ENCODE measurements at regions not wholly inside any gene's neighbourhood (a gene's known extent, or its start where the extent isn't known, plus 50 kb on each side); places are given as distances from the start of the nearest gene placed in this dataset.

DNA sequence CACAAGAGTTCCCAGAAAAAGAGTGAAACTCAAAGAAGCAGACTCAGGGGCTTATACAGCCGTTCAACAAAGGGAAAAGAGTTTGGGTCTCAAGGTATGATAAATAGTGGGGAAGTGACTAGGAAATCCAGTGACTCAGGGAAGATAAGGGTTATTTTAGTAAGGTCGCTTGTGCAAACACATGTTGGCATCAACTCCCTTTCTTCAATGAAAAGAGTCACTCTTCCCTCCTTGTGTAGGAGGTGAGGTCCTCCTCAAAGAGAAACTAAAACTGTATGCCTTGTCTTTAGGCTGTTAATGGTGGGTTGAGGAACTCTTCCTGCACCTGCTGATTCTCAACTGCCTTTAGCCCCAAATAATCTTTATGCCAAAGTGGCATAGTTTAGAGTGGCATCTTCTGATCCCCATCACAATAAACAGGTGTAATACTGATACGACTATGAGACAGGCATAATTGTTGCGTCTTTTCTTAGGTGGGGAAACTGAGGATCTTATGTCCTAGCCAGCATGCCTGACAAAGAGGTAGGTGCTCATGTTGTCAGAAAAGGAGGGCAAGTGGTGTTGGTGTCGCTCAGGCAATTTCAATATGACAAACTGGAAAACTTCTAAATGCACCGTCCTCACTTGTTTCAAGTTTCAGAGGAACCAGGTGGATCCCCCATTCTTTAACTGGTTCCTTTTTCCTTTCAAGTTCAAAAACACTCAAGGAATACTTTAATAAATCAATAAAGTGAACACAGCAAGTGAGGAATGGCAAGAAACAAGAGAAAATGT lies 294.1 kb upstream of the RUNX1 start:
- TF ChIP-seq, protein P1, sequence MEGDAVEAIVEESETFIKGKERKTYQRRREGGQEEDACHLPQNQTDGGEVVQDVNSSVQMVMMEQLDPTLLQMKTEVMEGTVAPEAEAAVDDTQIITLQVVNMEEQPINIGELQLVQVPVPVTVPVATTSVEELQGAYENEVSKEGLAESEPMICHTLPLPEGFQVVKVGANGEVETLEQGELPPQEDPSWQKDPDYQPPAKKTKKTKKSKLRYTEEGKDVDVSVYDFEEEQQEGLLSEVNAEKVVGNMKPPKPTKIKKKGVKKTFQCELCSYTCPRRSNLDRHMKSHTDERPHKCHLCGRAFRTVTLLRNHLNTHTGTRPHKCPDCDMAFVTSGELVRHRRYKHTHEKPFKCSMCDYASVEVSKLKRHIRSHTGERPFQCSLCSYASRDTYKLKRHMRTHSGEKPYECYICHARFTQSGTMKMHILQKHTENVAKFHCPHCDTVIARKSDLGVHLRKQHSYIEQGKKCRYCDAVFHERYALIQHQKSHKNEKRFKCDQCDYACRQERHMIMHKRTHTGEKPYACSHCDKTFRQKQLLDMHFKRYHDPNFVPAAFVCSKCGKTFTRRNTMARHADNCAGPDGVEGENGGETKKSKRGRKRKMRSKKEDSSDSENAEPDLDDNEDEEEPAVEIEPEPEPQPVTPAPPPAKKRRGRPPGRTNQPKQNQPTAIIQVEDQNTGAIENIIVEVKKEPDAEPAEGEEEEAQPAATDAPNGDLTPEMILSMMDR (IDR thresholded peaks at IDR 0.05), result no peak
- TF ChIP-seq POLR2A (IDR thresholded peaks at IDR 0.05) (no peak), POLR2AphosphoS5 (IDR thresholded peaks at IDR 0.05) (no peak), EP300 (IDR thresholded peaks at IDR 0.05) (no peak)
- no peaks in the 10 kb centered on the region for H3K9me3 ChIP-seq
- DNase-seq (ENCODE audit: low spot score in 2 of 2), result no peak
- WGBS, result 79% methylated on average over 6 of the region's 6 CpGs
- H3K36me3 ChIP-seq, result no peaks in the 10 kb centered on the region
- H3K4me3 ChIP-seq, result no peak overlapping the region
- no peak overlapping the region for H3K27ac ChIP-seq
- H3K4me1 ChIP-seq, result no peaks in the 10 kb centered on the region
- H3K27me3 ChIP-seq, result no peaks in the 10 kb centered on the region

DNA sequence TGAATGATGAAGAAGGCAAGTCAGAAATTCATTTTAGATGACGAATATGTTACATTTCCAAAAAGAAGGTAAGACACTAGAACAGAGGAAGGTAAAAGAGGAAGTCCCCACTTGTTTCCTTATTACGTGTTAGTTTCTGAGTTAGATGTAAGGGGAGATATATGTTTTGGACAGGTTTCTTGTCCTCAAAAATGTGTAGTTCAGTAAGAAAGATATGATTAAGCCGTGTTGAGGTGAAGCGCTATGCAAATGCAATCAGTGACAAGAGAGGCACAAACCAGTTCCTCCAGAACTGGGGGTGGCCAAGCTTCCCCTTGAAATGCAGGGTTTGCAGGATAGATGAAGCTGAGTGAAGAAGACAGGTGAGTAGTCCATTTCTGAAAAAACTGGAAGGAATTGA lies 293.3 kb upstream of the RUNX1 start:
- H3K4me3 ChIP-seq, result no peak overlapping the region
- 63% methylated on average over 4 of the region's 4 CpGs for WGBS
- H3K27me3 ChIP-seq, result no peaks in the 10 kb centered on the region
- no peaks in the 10 kb centered on the region for H3K4me1 ChIP-seq
- no peak for DNase-seq (ENCODE audit: low spot score in 2 of 2)
- no peaks in the 10 kb centered on the region for H3K36me3 ChIP-seq
- H3K9me3 ChIP-seq, result no peaks in the 10 kb centered on the region
- no peak overlapping the region for H3K27ac ChIP-seq
- TF ChIP-seq, protein P1 (IDR thresholded peaks at IDR 0.05), result no peak
- no peak for TF ChIP-seq POLR2A (IDR thresholded peaks at IDR 0.05)
- no peak for TF ChIP-seq POLR2AphosphoS5 (IDR thresholded peaks at IDR 0.05)
- no peak for TF ChIP-seq EP300 (IDR thresholded peaks at IDR 0.05)

GRCh38 chr21:35340273-35340672 lies 291.2 kb upstream of the RUNX1 start:
- WGBS, result 82% methylated on average over 2 of the region's 2 CpGs
- Histone ChIP-seq H3K4me1 (no peaks in the 10 kb centered on the region), H3K4me3 (no peak overlapping the region), H3K27ac (no peak overlapping the region), H3K36me3 (no peaks in the 10 kb centered on the region), H3K9me3 (no peaks in the 10 kb centered on the region), H3K27me3 (no peaks in the 10 kb centered on the region)
- no peak for DNase-seq (ENCODE audit: low spot score in 2 of 2)
- TF ChIP-seq POLR2AphosphoS5 (IDR thresholded peaks at IDR 0.05) (no peak), EP300 (IDR thresholded peaks at IDR 0.05) (no peak), POLR2A (IDR thresholded peaks at IDR 0.05) (no peak)
- TF ChIP-seq, protein P1 (IDR thresholded peaks at IDR 0.05), result no peak

DNA sequence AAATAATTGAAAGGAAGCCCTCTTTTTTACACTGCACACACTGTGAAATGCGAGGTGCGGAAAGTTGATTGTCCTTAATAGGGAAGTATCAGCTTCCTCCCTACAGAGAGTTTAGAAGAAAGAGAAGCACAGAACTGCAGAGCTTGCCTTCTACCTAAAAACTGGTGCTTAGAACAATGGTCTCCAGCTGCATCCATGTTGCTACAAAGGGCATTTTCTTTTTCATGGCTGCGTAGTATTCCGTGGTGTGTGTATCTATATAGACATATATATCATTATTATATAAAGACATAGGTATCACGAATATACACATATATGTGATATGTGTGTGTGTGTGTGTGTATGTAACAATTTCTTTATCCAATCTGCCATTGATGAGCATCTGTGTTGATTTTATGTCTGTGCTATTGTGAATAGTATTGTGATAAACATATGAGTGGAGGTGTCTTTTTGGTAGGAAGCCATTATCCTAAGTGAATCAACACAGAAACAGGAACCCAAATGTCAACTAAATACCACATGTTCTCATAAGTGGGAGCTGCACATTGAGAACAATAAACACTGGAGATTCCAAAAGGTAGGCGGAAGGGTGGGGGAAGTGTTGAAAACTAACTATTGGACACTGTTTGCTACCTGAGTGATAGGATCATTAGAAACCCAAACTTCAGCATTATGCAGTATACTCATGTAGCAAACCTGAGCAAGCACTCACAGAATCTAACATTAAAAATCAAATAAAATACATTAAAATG lies 290.0 kb upstream of the RUNX1 start:
- Histone ChIP-seq H3K4me3 (no peak overlapping the region), H3K9me3 (no peaks in the 10 kb centered on the region), H3K27ac (no peak overlapping the region), H3K4me1 (no peaks in the 10 kb centered on the region), H3K27me3 (no peaks in the 10 kb centered on the region), H3K36me3 (no peaks in the 10 kb centered on the region)
- DNase-seq (ENCODE audit: low spot score in 2 of 2), result no peak
- WGBS, result 96% methylated on average over 6 of the region's 6 CpGs
- no peak for TF ChIP-seq EP300 (IDR thresholded peaks at IDR 0.05)
- TF ChIP-seq, protein P1 (IDR thresholded peaks at IDR 0.05), result no peak
- TF ChIP-seq POLR2A (IDR thresholded peaks at IDR 0.05), result no peak
- no peak for TF ChIP-seq POLR2AphosphoS5 (IDR thresholded peaks at IDR 0.05)

GRCh38 chr21:35338281-35338680 lies 289.2 kb upstream of the RUNX1 start:
- Histone ChIP-seq H3K36me3 (no peaks in the 10 kb centered on the region), H3K4me3 (no peak overlapping the region), H3K9me3 (no peaks in the 10 kb centered on the region), H3K27ac (no peak overlapping the region), H3K4me1 (no peaks in the 10 kb centered on the region), H3K27me3 (no peaks in the 10 kb centered on the region)
- WGBS, result 81% methylated on average over 1 of the region's 1 CpG
- no peak for DNase-seq (ENCODE audit: low spot score in 2 of 2)
- TF ChIP-seq POLR2A (IDR thresholded peaks at IDR 0.05), result no peak
- TF ChIP-seq POLR2AphosphoS5 (IDR thresholded peaks at IDR 0.05), result no peak
- TF ChIP-seq EP300 (IDR thresholded peaks at IDR 0.05), result no peak
- TF ChIP-seq, protein P1 (IDR thresholded peaks at IDR 0.05), result no peak

All from suprapubic skin (tissue), 4 donors.